Breast epithelium (tissue), 3 donors: ENCODE measurements at regions not wholly inside any gene's neighbourhood (a gene's known extent, or its start where the extent isn't known, plus 50 kb on each side); places are given as distances from the start of the nearest gene placed in this dataset.

Experiments
- CTCF ChIP-seq, 3 donors: fragments of 450-650 bp; IDR thresholded peaks; one replicate each; pipeline ENCODE4 v1.5.1; 2016 to 2017; ENCODE audit warnings: antibody characterized with exemption in 3 of 3, mild to moderate bottlenecking in 3 of 3, moderate library complexity in 3 of 3
- POLR2AphosphoS5 ChIP-seq, 3 donors: sonication (generic); formaldehyde crosslinking; IDR thresholded peaks; one replicate each; pipeline ENCODE4 v1.6.1; 2017; ENCODE audit warnings: antibody characterized with exemption in 3 of 3

DNA sequence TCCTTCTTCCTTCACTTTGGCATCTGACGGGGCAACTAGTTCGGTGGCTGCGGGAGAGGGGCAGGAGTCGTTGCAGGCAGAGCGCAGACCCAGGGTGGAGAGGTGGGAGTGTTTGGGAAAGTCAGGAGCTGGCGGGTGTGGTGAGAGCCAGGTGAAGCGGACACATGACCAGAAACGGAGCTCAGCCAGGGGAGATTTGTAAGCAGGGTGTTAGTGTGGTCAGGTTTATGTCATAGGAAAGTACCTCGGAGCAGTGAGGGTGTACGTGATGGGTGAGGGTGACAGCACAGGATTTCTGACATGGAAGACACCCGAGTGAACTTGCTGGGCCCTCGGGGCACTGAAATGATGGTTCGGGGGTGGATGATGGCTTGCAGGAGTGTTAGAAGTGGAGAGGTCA, 247.4 kb upstream of the TPM1 start:
- TF ChIP-seq POLR2AphosphoS5 (IDR thresholded peaks at IDR 0.05) (no peak), CTCF (IDR thresholded peaks at IDR 0.05) (no peak)
